ENCODE measurements at regions not wholly inside any gene's neighbourhood (a gene's known extent, or its start where the extent isn't known, plus 50 kb on each side); places are given as distances from the start of the nearest gene placed in this dataset.
"Not testable (repeated sequence)": the region's sequence is repeated elsewhere in the genome, so short reads cannot be mapped to it uniquely, and the experiment has no call there.

- no peak for DNase-seq
- Histone ChIP-seq H3K4me1 (ENCODE audit: low read depth) (no peaks in the 10 kb centered on the region), H3K9me3 (no peaks in the 10 kb centered on the region), H3K36me3 (ENCODE audit: low read depth) (no peaks in the 10 kb centered on the region), H3K4me3 (no peak overlapping the region)
- no peak for ATAC-seq
- no peak for TF ChIP-seq CTCF (IDR thresholded peaks at IDR 0.05)
- intact Hi-C loops (cut with DNase I, micrococcal nuclease) = no loop called here
These were observed 213.1 kb downstream of the TMEM121 start for GRCh38 chr14:105739331-105740102.

GRCh38 chr14:105740272-105740671 lies 213.9 kb downstream of the TMEM121 start:
- H3K36me3 ChIP-seq (ENCODE audit: low read depth); H3K4me3 ChIP-seq; DNase-seq; H3K4me1 ChIP-seq (ENCODE audit: low read depth); ATAC-seq; intact Hi-C loops (cut with DNase I, micrococcal nuclease); H3K9me3 ChIP-seq: not testable (repeated sequence)

DNA sequence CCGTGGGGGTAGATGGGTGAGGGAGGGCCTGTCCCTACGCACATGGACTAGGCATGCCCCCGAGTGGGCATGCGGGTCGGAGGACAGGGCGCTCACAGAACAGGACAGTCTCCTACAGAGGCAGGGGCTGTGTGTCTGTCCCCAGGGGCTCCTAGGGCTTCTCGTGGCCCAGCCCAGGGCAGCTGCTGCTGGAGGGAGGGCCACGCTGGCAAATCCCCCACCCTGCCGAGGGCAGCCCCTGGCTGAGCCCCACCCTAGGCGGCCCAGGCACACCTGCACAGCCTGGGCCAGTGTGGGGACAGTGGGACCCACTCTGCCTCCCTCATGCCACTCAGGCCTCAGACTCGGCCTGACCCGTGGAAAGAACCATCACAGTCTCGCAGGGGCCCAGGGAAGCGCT lies 214.6 kb downstream of the TMEM121 start:
- intact Hi-C loops (cut with DNase I, micrococcal nuclease); H3K36me3 ChIP-seq (ENCODE audit: low read depth); H3K9me3 ChIP-seq; H3K4me1 ChIP-seq (ENCODE audit: low read depth); DNase-seq; ATAC-seq; H3K4me3 ChIP-seq: not testable (repeated sequence)

- ATAC-seq; H3K4me1 ChIP-seq (ENCODE audit: low read depth); DNase-seq; H3K9me3 ChIP-seq; intact Hi-C loops (cut with DNase I, micrococcal nuclease); H3K4me3 ChIP-seq; H3K36me3 ChIP-seq (ENCODE audit: low read depth): not testable (repeated sequence)
These were observed 215.5 kb downstream of the TMEM121 start for GRCh38 chr14:105741707-105742530.

- no peak for TF ChIP-seq CTCF (IDR thresholded peaks at IDR 0.05)
- no peaks in the 10 kb centered on the region for H3K4me1 ChIP-seq (ENCODE audit: low read depth)
- no peaks in the 10 kb centered on the region for H3K9me3 ChIP-seq
- H3K4me3 ChIP-seq = no peak overlapping the region
- H3K36me3 ChIP-seq (ENCODE audit: low read depth) = no peaks in the 10 kb centered on the region
- ATAC-seq = no peak
- no peak for DNase-seq
- intact Hi-C loops (cut with DNase I, micrococcal nuclease) = no loop called here
These were observed 216.1 kb downstream of the TMEM121 start for GRCh38 chr14:105742531-105742848.

- ATAC-seq = peak; percentile 36
These were observed 216.7 kb downstream of the TMEM121 start for GRCh38 chr14:105742904-105743701.

GRCh38 chr14:105744213-105744787 lies 217.9 kb downstream of the TMEM121 start:
- intact Hi-C loops (cut with DNase I, micrococcal nuclease); DNase-seq; H3K36me3 ChIP-seq (ENCODE audit: low read depth); H3K4me3 ChIP-seq; ATAC-seq; H3K9me3 ChIP-seq; H3K4me1 ChIP-seq (ENCODE audit: low read depth): not testable (repeated sequence)

More at GRCh38 chr14:105742904-105743701, 216.7 kb downstream of the TMEM121 start:
- DNase-seq; intact Hi-C loops (cut with DNase I, micrococcal nuclease); H3K36me3 ChIP-seq (ENCODE audit: low read depth); H3K4me1 ChIP-seq (ENCODE audit: low read depth); H3K4me3 ChIP-seq; H3K9me3 ChIP-seq: not testable (repeated sequence)

Measured in mucosa of descending colon (tissue), 3 donors.